ENCODE measurements at regions not wholly inside any gene's neighbourhood (a gene's known extent, or its start where the extent isn't known, plus 50 kb on each side); places are given as distances from the start of the nearest gene placed in this dataset.

DNA sequence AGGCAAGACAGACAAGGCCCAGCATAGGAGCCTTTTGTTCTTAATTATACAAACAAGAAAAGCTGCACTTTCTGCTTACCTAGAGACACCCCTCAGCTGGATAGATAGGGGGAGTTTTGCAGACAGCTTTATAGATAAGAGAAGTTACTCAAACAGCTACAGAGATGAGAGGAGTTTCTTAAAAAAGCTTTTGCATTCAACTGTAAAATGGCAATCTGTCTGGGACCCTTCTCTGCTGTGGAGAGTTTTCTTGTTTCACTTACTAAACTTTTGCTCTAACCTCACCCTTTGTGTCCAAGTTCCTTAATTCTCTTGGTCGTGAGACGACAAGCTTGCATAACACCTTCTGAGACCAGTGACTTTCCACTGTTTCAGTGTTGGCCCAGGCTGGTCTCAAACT, 103.8 kb upstream of the CHORDC1 start:
- Mint-ChIP-seq H3K36me3 (ENCODE audit: low read depth) (no peaks in the 10 kb centered on the region), H3K9me3 (ENCODE audit: low read depth) (peaks cover 5% of the 10 kb centered on the region), H3K4me1 (ENCODE audit: low read depth) (no peaks in the 10 kb centered on the region), H3K27ac (ENCODE audit: unreplicated experiment) (no peak overlapping the region), H3K27me3 (ENCODE audit: low read depth) (no peaks in the 10 kb centered on the region), H3K4me3 (ENCODE audit: unreplicated experiment) (no peak overlapping the region)
- TF ChIP-seq, protein P1, sequence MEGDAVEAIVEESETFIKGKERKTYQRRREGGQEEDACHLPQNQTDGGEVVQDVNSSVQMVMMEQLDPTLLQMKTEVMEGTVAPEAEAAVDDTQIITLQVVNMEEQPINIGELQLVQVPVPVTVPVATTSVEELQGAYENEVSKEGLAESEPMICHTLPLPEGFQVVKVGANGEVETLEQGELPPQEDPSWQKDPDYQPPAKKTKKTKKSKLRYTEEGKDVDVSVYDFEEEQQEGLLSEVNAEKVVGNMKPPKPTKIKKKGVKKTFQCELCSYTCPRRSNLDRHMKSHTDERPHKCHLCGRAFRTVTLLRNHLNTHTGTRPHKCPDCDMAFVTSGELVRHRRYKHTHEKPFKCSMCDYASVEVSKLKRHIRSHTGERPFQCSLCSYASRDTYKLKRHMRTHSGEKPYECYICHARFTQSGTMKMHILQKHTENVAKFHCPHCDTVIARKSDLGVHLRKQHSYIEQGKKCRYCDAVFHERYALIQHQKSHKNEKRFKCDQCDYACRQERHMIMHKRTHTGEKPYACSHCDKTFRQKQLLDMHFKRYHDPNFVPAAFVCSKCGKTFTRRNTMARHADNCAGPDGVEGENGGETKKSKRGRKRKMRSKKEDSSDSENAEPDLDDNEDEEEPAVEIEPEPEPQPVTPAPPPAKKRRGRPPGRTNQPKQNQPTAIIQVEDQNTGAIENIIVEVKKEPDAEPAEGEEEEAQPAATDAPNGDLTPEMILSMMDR (IDR thresholded peaks at IDR 0.05) = no peak
- no peak for DNase-seq (ENCODE audit: low spot score)

DNA sequence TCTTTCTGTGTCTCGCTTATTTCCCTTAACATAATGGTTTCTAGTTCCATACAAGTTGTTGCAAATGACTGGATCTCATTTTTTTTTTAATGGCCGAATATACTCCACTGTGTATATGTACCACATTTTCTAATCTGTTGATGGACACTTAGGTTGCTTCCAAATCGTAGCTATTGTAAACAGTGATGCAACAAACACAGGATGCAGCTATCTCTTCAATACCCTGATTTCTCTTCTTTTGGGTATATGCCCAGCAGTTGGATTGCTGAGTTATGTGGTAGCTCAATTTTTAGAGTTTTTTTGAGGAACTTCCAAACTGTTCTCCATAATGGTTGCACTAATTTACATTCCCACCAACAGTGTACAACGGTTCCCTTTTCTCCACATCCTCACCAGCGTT, 100.4 kb upstream of the CHORDC1 start:
- peaks cover 5% of the 10 kb centered on the region for H3K9me3 Mint-ChIP-seq (ENCODE audit: low read depth)

DNA sequence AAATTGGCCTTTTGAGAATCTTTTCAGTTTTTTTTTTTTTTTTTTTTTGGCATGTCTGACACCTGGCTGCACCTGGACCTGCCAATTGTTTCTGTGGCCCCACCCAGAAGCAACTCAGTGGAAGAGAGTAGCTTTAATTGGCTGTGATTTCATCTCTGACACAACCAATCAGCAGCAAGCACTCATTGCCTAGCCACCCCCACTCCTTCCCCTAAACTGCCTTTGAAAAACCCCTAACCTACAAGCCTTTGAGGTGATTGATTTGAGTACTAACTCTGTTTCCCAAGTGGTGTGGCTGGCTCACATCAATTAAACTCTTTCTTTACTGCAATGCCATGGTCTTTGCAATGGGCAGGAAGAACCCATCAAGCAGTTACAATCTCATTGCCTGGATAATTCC, 98.2 kb upstream of the CHORDC1 start:
- Mint-ChIP-seq H3K36me3 (ENCODE audit: low read depth) (no peaks in the 10 kb centered on the region), H3K4me3 (ENCODE audit: unreplicated experiment) (no peak overlapping the region), H3K9me3 (ENCODE audit: low read depth) (peaks cover 5% of the 10 kb centered on the region), H3K27ac (ENCODE audit: unreplicated experiment) (no peak overlapping the region), H3K27me3 (ENCODE audit: low read depth) (peaks cover 5% of the 10 kb centered on the region), H3K4me1 (ENCODE audit: low read depth) (no peaks in the 10 kb centered on the region)
- DNase-seq (ENCODE audit: low spot score) = no peak
- TF ChIP-seq, protein P1 (IDR thresholded peaks at IDR 0.05) = no peak

More for the DNA sequence above, 100.4 kb upstream of the CHORDC1 start:
- H3K27ac Mint-ChIP-seq (ENCODE audit: unreplicated experiment) = no peak overlapping the region
- H3K4me1 Mint-ChIP-seq (ENCODE audit: low read depth) = no peaks in the 10 kb centered on the region
- H3K27me3 Mint-ChIP-seq (ENCODE audit: low read depth) = no peaks in the 10 kb centered on the region
- TF ChIP-seq, protein P1 (IDR thresholded peaks at IDR 0.05) = no peak
- no peak overlapping the region for H3K4me3 Mint-ChIP-seq (ENCODE audit: unreplicated experiment)
- no peak for DNase-seq (ENCODE audit: low spot score)
- H3K36me3 Mint-ChIP-seq (ENCODE audit: low read depth) = no peaks in the 10 kb centered on the region

DNA sequence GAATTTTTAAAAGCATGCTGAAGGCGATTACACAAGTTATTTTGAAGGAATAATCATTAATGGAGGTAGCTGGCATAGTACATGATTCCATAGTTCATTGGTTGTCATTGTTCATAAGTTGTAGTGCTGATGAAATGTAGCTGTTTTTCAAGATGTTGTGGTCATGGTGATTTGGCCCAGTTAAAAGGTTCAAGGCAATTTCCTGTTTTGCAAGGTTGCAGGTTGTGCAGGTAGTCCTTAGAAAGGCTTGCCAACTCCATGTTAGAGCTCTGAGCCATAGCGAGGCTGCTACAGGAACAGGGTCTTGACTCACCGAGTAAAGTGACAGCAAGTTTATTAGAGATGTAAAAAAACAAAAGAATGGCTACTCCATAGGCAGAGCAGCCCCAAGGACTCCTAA, 95.8 kb upstream of the CHORDC1 start:
- no peaks in the 10 kb centered on the region for H3K36me3 Mint-ChIP-seq (ENCODE audit: low read depth)
- no peak overlapping the region for H3K4me3 Mint-ChIP-seq (ENCODE audit: unreplicated experiment)
- H3K27me3 Mint-ChIP-seq (ENCODE audit: low read depth) = peaks cover 5% of the 10 kb centered on the region
- H3K27ac Mint-ChIP-seq (ENCODE audit: unreplicated experiment) = no peak overlapping the region
- TF ChIP-seq, protein P1 (IDR thresholded peaks at IDR 0.05) = no peak
- no peaks in the 10 kb centered on the region for H3K4me1 Mint-ChIP-seq (ENCODE audit: low read depth)
- no peaks in the 10 kb centered on the region for H3K9me3 Mint-ChIP-seq (ENCODE audit: low read depth)
- no peak for DNase-seq (ENCODE audit: low spot score)

DNA sequence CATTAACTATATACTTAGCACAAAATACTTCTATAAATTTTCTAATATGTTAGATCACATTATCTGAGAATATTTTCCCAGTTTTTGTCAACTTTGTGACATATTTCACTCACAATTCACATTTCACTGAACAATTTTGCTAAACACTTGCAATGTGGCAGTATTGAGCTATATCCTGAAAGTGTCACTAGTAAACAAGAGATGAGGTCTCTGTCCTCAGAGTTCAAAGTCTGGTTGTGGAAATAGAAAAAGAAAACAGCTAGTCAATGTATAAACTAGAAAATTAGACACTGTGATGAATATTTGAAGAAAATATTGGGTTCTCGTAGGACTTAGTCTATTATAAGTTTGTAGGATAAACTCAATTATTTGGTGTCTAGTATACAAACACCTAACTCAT, 87.4 kb upstream of the CHORDC1 start:
- Mint-ChIP-seq H3K4me1 (ENCODE audit: low read depth) (no peaks in the 10 kb centered on the region), H3K27me3 (ENCODE audit: low read depth) (peaks cover 2% of the 10 kb centered on the region), H3K4me3 (ENCODE audit: unreplicated experiment) (no peak overlapping the region), H3K9me3 (ENCODE audit: low read depth) (peaks cover 3% of the 10 kb centered on the region), H3K36me3 (ENCODE audit: low read depth) (no peaks in the 10 kb centered on the region), H3K27ac (ENCODE audit: unreplicated experiment) (no peak overlapping the region)
- TF ChIP-seq, protein P1 (IDR thresholded peaks at IDR 0.05) = no peak
- DNase-seq (ENCODE audit: low spot score) = no peak

All from chondrocyte (in vitro differentiated cells).